Muscle layer of duodenum (tissue), 2 donors: ENCODE measurements at regions not wholly inside any gene's neighbourhood (a gene's known extent, or its start where the extent isn't known, plus 50 kb on each side); places are given as distances from the start of the nearest gene placed in this dataset.
"Not testable (repeated sequence)": the region's sequence is repeated elsewhere in the genome, so short reads cannot be mapped to it uniquely, and the experiment has no call there.

Experiments used
- H3K27ac ChIP-seq: one replicate; pipeline ENCODE4 v1.7.0; 2013; ENCODE audit warnings: mild to moderate bottlenecking, low read length
- H3K27me3 ChIP-seq: one replicate; pipeline ENCODE4 v1.7.0; 2013; ENCODE audit warnings: low read depth, mild to moderate bottlenecking, control low read depth, low read length
- H3K36me3 ChIP-seq, 2 donors: one replicate each; pipeline ENCODE4 v1.7.0; 2013; ENCODE audit warnings: low read length in 2 of 2, control low read depth in 1 of 2, mild to moderate bottlenecking in 1 of 2; ENCODE audit not compliant: insufficient read depth in 2 of 2, control insufficient read depth in 1 of 2
- H3K4me1 ChIP-seq, 2 donors: one replicate each; pipeline ENCODE4 v1.7.0; 2013; ENCODE audit warnings: low read length in 2 of 2, mild to moderate bottlenecking in 2 of 2, control low read depth in 1 of 2, moderate library complexity in 1 of 2; ENCODE audit not compliant: insufficient read depth in 2 of 2, control insufficient read depth in 1 of 2
- H3K4me3 ChIP-seq, 2 donors: one replicate each; pipeline ENCODE4 v1.7.0; 2013; ENCODE audit warnings: low read length in 2 of 2, low read depth in 1 of 2, mild to moderate bottlenecking in 1 of 2
- H3K9me3 ChIP-seq, 2 donors: one replicate each; pipeline ENCODE4 v1.7.0; 2013; ENCODE audit warnings: low read length in 2 of 2, control low read depth in 1 of 2, mild to moderate bottlenecking in 1 of 2; ENCODE audit not compliant: control insufficient read depth in 1 of 2
- donor health status: healthy.

GRCh38 chr1:147103416-147104155 lies 68.7 kb downstream of the PRKAB2 start:
- not testable (repeated sequence) for H3K27ac ChIP-seq, H3K9me3 ChIP-seq, H3K27me3 ChIP-seq, H3K4me1 ChIP-seq, H3K4me3 ChIP-seq, H3K36me3 ChIP-seq

- Histone ChIP-seq H3K27me3 (no peaks in the 10 kb centered on the region), H3K27ac (no peak overlapping the region), H3K36me3 (no peaks in the 10 kb centered on the region), H3K4me3 (no peak overlapping the region), H3K4me1 (no peaks in the 10 kb centered on the region), H3K9me3 (no peaks in the 10 kb centered on the region)
Observed at GRCh38 chr1:147099192-147099591, 73.1 kb downstream of the PRKAB2 start.

GRCh38 chr1:147098338-147098973 lies 73.8 kb downstream of the PRKAB2 start:
- not testable (repeated sequence) for H3K9me3 ChIP-seq, H3K27me3 ChIP-seq, H3K4me3 ChIP-seq, H3K4me1 ChIP-seq, H3K27ac ChIP-seq, H3K36me3 ChIP-seq

GRCh38 chr1:147095691-147096090 lies 76.6 kb downstream of the PRKAB2 start:
- no peak overlapping the region for H3K4me3 ChIP-seq
- no peaks in the 10 kb centered on the region for H3K27me3 ChIP-seq
- no peaks in the 10 kb centered on the region for H3K36me3 ChIP-seq
- no peaks in the 10 kb centered on the region for H3K9me3 ChIP-seq
- H3K4me1 ChIP-seq = no peaks in the 10 kb centered on the region
- no peak overlapping the region for H3K27ac ChIP-seq

- Histone ChIP-seq H3K4me1 (no peaks in the 10 kb centered on the region), H3K9me3 (peaks cover 3 to 11% of the 10 kb centered on the region in 2 donors), H3K36me3 (no peaks in the 10 kb centered on the region), H3K27me3 (no peaks in the 10 kb centered on the region), H3K27ac (no peak overlapping the region), H3K4me3 (no peak overlapping the region)
Observed at GRCh38 chr1:147091801-147092200, 80.5 kb downstream of the PRKAB2 start.

- Histone ChIP-seq H3K4me3 (no peak overlapping the region), H3K9me3 (peaks cover 3 to 17% of the 10 kb centered on the region in 2 donors), H3K36me3 (no peaks in the 10 kb centered on the region), H3K4me1 (no peaks in the 10 kb centered on the region), H3K27me3 (peaks cover 9% of the 10 kb centered on the region), H3K27ac (no peak overlapping the region)
Observed at GRCh38 chr1:147089457-147089856, 82.8 kb downstream of the PRKAB2 start.

- peaks cover 24% of the 10 kb centered on the region for H3K27me3 ChIP-seq
- no peak overlapping the region for H3K4me3 ChIP-seq
- H3K36me3 ChIP-seq = no peaks in the 10 kb centered on the region
- peaks cover 3 to 17% of the 10 kb centered on the region in 2 donors for H3K9me3 ChIP-seq
- H3K27ac ChIP-seq = no peak overlapping the region
- peaks cover 0 to 7% of the 10 kb centered on the region in 2 donors for H3K4me1 ChIP-seq
Observed at GRCh38 chr1:147086129-147086528, 86.1 kb downstream of the PRKAB2 start.

GRCh38 chr1:147084273-147085096 lies 87.8 kb downstream of the PRKAB2 start:
- Histone ChIP-seq H3K4me1 (peaks cover 0 to 16% of the 10 kb centered on the region in 2 donors), H3K27ac (no peak overlapping the region), H3K27me3 (peaks cover 40% of the 10 kb centered on the region), H3K36me3 (no peaks in the 10 kb centered on the region), H3K4me3 (peak overlapping the region; percentile 67 to 80), H3K9me3 (peaks cover 3 to 15% of the 10 kb centered on the region in 2 donors)

GRCh38 chr1:147083919-147084272 lies 88.4 kb downstream of the PRKAB2 start:
- H3K4me3 ChIP-seq = peak overlapping the region; percentile 67 to 80
- H3K27me3 ChIP-seq = peaks cover 46% of the 10 kb centered on the region
- peaks cover 0 to 22% of the 10 kb centered on the region in 2 donors for H3K4me1 ChIP-seq
- H3K27ac ChIP-seq = no peak overlapping the region
- H3K9me3 ChIP-seq = peaks cover 3 to 15% of the 10 kb centered on the region in 2 donors
- H3K36me3 ChIP-seq = no peaks in the 10 kb centered on the region

- H3K4me3 ChIP-seq = no peak overlapping the region
- peaks cover 0 to 41% of the 10 kb centered on the region in 2 donors for H3K4me1 ChIP-seq
- H3K9me3 ChIP-seq = no peaks in the 10 kb centered on the region
- H3K27me3 ChIP-seq = peaks cover 75% of the 10 kb centered on the region
- no peaks in the 10 kb centered on the region for H3K36me3 ChIP-seq
- H3K27ac ChIP-seq = no peak overlapping the region
Observed at GRCh38 chr1:147080671-147081394, 91.4 kb downstream of the PRKAB2 start.
